HG03095 (cell line): ENCODE measurements at regions not wholly inside any gene's neighbourhood (a gene's known extent, or its start where the extent isn't known, plus 50 kb on each side); places are given as distances from the start of the nearest gene placed in this dataset.
"Not testable (repeated sequence)": the region's sequence is repeated elsewhere in the genome, so short reads cannot be mapped to it uniquely, and the experiment has no call there.

Experiments
- ATAC-seq: cut with Tn5 transposase; IDR thresholded peaks from one replicate; pipeline ENCODE4 v1.9.1; 2021; ENCODE audit warnings: moderate library complexity; ENCODE audit not compliant: unreplicated experiment

GRCh38 chr10:121262774-121263430 lies 335.3 kb downstream of the FGFR2 start:
- ATAC-seq = no peak

GRCh38 chr10:121263431-121263783 lies 334.8 kb downstream of the FGFR2 start:
- no peak for ATAC-seq

- ATAC-seq = no peak
Measured at GRCh38 chr10:121265360-121266123, 332.7 kb downstream of the FGFR2 start.

- no peak for ATAC-seq
Measured at GRCh38 chr10:121266370-121266769, 331.9 kb downstream of the FGFR2 start.

- no peak for ATAC-seq
Measured at GRCh38 chr10:121267236-121268003, 330.8 kb downstream of the FGFR2 start.

- ATAC-seq = no peak
Measured at GRCh38 chr10:121268363-121268762, 329.9 kb downstream of the FGFR2 start.

GRCh38 chr10:121268863-121269432 lies 329.3 kb downstream of the FGFR2 start:
- no peak for ATAC-seq

GRCh38 chr10:121270906-121271305 lies 327.3 kb downstream of the FGFR2 start:
- ATAC-seq = no peak

GRCh38 chr10:121276046-121276445 lies 322.2 kb downstream of the FGFR2 start:
- ATAC-seq = no peak

- no peak for ATAC-seq
Measured at GRCh38 chr10:121276822-121277221, 321.4 kb downstream of the FGFR2 start.

GRCh38 chr10:121278386-121278785 lies 319.9 kb downstream of the FGFR2 start:
- ATAC-seq = not testable (repeated sequence)

- no peak for ATAC-seq
Measured at GRCh38 chr10:121281576-121281975, 316.7 kb downstream of the FGFR2 start.

- ATAC-seq = no peak
Measured at GRCh38 chr10:121282264-121282663, 316.0 kb downstream of the FGFR2 start.

GRCh38 chr10:121282797-121283515 lies 315.3 kb downstream of the FGFR2 start:
- no peak for ATAC-seq

- no peak for ATAC-seq
Measured at GRCh38 chr10:121284936-121285335, 313.3 kb downstream of the FGFR2 start.

GRCh38 chr10:121285406-121286196 lies 312.6 kb downstream of the FGFR2 start:
- ATAC-seq = no peak

- no peak for ATAC-seq
Measured at GRCh38 chr10:121288011-121288410, 310.2 kb downstream of the FGFR2 start.

GRCh38 chr10:121288864-121289661 lies 309.2 kb downstream of the FGFR2 start:
- ATAC-seq = no peak

GRCh38 chr10:121289800-121290199 lies 308.4 kb downstream of the FGFR2 start:
- ATAC-seq = no peak
